Adrenal gland (tissue), 9 donors: ENCODE measurements at regions not wholly inside any gene's neighbourhood (a gene's known extent, or its start where the extent isn't known, plus 50 kb on each side); places are given as distances from the start of the nearest gene placed in this dataset.
"Not testable (repeated sequence)": the region's sequence is repeated elsewhere in the genome, so short reads cannot be mapped to it uniquely, and the experiment has no call there.

Source experiments
- DNase-seq, 7 donors: peaks; one replicate each; pipeline ENCODE4 v3.0.0-alpha.2; 2019 to 2020
- H3K27ac ChIP-seq, 5 donors: fragments of 200-600 bp; sonication (generic) in 4 of 5; 1 replicate in 3 of 5; 2 replicates in 2 of 5; pipeline versions ENCODE4 v1.5.1 to v1.8.0; 2016 to 2020; ENCODE audit warnings: mild to moderate bottlenecking in 1 of 5
- H3K27me3 ChIP-seq: fragments of 200-600 bp; 2 replicates; pipeline ENCODE4 v1.8.0; 2021
- H3K36me3 ChIP-seq, 2 donors: fragments of 200-600 bp; replicated peaks in 1 of 2; 1 replicate in 1 of 2; 2 replicates in 1 of 2; pipeline versions ENCODE4 v1.5.1 to v1.8.0; 2018 to 2022
- H3K4me1 ChIP-seq, 2 donors: fragments of 200-600 bp; replicated peaks in 1 of 2; 1 replicate in 1 of 2; 2 replicates in 1 of 2; pipeline versions ENCODE4 v1.5.1 to v1.8.0; 2018 to 2021
- H3K4me3 ChIP-seq, 4 donors: fragments of 200-600 bp; sonication (generic) in 3 of 4; one replicate each; pipeline ENCODE4 v1.5.1; 2016 to 2018
- H3K9me3 ChIP-seq, 3 donors: fragments of 200-600 bp; sonication (generic) in 1 of 3; replicated peaks in 1 of 3; 1 replicate in 2 of 3; 2 replicates in 1 of 3; pipeline versions ENCODE4 v1.5.1 to v1.8.0; 2016 to 2021
- POLR2A ChIP-seq, 2 donors: fragments of 450-650 bp; IDR thresholded peaks; one replicate each; pipeline ENCODE4 v1.6.1; 2017; ENCODE audit warnings: antibody characterized with exemption in 2 of 2, mild to moderate bottlenecking in 2 of 2, moderate library complexity in 1 of 2
- WGBS, 4 donors: extraction: QIAGEN DNeasy Blood & Tissue Kit in 2 of 4; methylation state at CpG; one replicate each; pipeline versions ENCODE4 v1.1.5 to v1.1.7; 2013 to 2017; 5-methylcytosine and 5-hydroxymethylcytosine counted together
- intact Hi-C, 2 donors: fragments of 100-400 bp; cut with DNase I; formaldehyde crosslinking; loops; one replicate each; pipeline versions ENCODE4 v1.14.1 to v1.15.0; 2022 to 2023
- TF ChIP-seq, protein P1 (sequence below), 6 experiments: fragments of 450-650 bp in 4 of 6; fragments of 200-600 bp in 2 of 6; sonication (generic) in 1 of 6; IDR thresholded peaks; 1 replicate in 5 of 6; 2 replicates in 1 of 6; pipeline versions ENCODE4 v1.5.1 to v1.8.0; 2016 to 2021; ENCODE audit warnings: antibody characterized with exemption in 6 of 6, mild to moderate bottlenecking in 2 of 6, moderate library complexity in 1 of 6
- donor health status: healthy with polysubstance abuse.
- donor health status: Bipolar disorder and iron deficiency.
- donor health status: DM: yes; HTN: yes; CAD: no.
- donor health status: DM: no; HTN: no; CAD: no.
- donor health status: DM: no; HTN: no; CAD: no.

DNA sequence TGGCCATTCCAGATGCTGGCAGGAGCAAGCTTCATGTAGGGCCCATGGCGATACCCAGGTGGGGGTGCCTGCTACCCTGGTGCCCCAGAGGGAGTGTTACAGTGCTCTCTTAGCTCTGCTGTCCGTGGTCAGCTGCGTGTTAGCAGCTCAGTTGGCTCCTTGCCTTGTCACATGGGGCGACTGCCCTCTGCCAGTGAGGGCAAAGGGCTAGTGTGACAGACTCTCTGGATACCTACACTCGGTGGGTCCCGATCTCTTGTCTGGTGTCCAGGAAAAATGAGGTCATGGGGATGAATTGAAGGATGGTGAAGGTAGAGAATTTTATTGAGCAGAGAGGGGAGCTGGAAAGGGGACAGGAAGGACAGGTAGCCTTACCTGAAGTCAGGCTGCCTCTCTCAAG, 152.2 kb downstream of the CYP26A1 start:
- Histone ChIP-seq H3K4me1 (no peaks in the 10 kb centered on the region), H3K27me3 (no peaks in the 10 kb centered on the region), H3K36me3 (no peaks in the 10 kb centered on the region), H3K9me3 (no peaks in the 10 kb centered on the region), H3K27ac (no peak overlapping the region), H3K4me3 (no peak overlapping the region)
- TF ChIP-seq POLR2A (IDR thresholded peaks at IDR 0.05) = no peak
- TF ChIP-seq, protein P1, sequence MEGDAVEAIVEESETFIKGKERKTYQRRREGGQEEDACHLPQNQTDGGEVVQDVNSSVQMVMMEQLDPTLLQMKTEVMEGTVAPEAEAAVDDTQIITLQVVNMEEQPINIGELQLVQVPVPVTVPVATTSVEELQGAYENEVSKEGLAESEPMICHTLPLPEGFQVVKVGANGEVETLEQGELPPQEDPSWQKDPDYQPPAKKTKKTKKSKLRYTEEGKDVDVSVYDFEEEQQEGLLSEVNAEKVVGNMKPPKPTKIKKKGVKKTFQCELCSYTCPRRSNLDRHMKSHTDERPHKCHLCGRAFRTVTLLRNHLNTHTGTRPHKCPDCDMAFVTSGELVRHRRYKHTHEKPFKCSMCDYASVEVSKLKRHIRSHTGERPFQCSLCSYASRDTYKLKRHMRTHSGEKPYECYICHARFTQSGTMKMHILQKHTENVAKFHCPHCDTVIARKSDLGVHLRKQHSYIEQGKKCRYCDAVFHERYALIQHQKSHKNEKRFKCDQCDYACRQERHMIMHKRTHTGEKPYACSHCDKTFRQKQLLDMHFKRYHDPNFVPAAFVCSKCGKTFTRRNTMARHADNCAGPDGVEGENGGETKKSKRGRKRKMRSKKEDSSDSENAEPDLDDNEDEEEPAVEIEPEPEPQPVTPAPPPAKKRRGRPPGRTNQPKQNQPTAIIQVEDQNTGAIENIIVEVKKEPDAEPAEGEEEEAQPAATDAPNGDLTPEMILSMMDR (IDR thresholded peaks at IDR 0.05) = no peak
- intact Hi-C loops = no loop called here
- 56 to 74% (median 67%) methylated on average over 6 of the region's 6 CpGs for WGBS, 4 donors
- no peak for DNase-seq

DNA sequence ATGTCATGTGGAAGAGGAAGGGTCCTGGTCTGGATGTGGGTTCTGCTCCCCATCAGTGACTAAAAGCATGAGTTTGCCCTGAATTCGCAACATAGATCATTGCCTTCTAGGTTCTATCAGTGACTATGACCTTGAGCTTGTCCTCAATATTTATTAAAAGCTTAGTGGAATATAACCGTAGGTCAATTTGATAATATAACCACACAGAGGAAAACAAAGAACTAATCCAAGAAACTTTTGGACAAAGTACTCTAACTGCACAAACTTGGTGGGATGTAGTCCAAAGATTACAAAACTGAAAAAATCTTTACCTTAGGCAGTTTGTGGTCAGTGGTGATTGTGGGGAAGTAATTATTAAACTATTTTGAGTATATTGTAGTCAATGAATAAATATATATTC, 152.9 kb downstream of the CYP26A1 start:
- H3K4me1 ChIP-seq = no peaks in the 10 kb centered on the region
- H3K36me3 ChIP-seq = no peaks in the 10 kb centered on the region
- no peak overlapping the region for H3K27ac ChIP-seq
- TF ChIP-seq POLR2A (IDR thresholded peaks at IDR 0.05) = no peak
- TF ChIP-seq, protein P1 (IDR thresholded peaks at IDR 0.05) = no peak
- no peaks in the 10 kb centered on the region for H3K27me3 ChIP-seq
- 40 to 48% (median 44%) methylated on average over 2 of the region's 2 CpGs for WGBS, 4 donors
- intact Hi-C loops = no loop called here
- H3K9me3 ChIP-seq = no peaks in the 10 kb centered on the region
- H3K4me3 ChIP-seq = no peak overlapping the region
- DNase-seq = no peak

- H3K36me3 ChIP-seq, H3K4me1 ChIP-seq, DNase-seq, intact Hi-C loops, H3K27ac ChIP-seq, H3K27me3 ChIP-seq, H3K4me3 ChIP-seq, H3K9me3 ChIP-seq: not testable (repeated sequence)
- 67 to 82% (median 78%) methylated on average over 4 to 7 of the region's 7 CpGs for WGBS, 4 donors
These were observed 156.9 kb downstream of the CYP26A1 start for GRCh38 chr10:93230596-93230995.

GRCh38 chr10:93232159-93232558, 158.5 kb downstream of the CYP26A1 start:
- H3K9me3 ChIP-seq, H3K36me3 ChIP-seq, DNase-seq, H3K27me3 ChIP-seq, intact Hi-C loops, H3K4me1 ChIP-seq, H3K27ac ChIP-seq, H3K4me3 ChIP-seq: not testable (repeated sequence)
- 53 to 90% (median 88%) methylated on average over 2 of the region's 2 CpGs for WGBS, 4 donors

DNA sequence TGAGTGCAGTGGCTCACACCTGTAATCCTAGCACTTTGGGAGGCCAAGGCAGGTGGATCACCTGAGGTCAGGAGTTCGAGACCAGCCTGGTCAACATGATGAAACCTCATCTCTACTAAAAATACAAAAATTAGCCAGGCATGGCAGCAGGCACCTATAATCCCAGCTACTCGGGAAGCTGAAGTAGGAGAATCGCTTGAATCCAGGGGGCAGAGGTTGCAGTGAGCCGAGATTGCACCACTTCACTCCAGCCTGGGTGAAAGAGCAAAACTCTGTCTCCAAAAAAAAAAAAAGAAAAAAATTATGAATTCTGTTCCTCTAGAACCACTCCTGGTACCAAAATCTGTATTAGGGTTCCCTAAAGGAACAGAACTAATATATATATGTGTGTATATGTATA, 161.2 kb downstream of the CYP26A1 start:
- intact Hi-C loops, DNase-seq, H3K4me1 ChIP-seq, H3K4me3 ChIP-seq, H3K27me3 ChIP-seq, H3K9me3 ChIP-seq, H3K27ac ChIP-seq, H3K36me3 ChIP-seq: not testable (repeated sequence)
- WGBS, 4 donors = 74 to 90% (median 84%) methylated on average over 3 to 4 of the region's 4 CpGs

DNA sequence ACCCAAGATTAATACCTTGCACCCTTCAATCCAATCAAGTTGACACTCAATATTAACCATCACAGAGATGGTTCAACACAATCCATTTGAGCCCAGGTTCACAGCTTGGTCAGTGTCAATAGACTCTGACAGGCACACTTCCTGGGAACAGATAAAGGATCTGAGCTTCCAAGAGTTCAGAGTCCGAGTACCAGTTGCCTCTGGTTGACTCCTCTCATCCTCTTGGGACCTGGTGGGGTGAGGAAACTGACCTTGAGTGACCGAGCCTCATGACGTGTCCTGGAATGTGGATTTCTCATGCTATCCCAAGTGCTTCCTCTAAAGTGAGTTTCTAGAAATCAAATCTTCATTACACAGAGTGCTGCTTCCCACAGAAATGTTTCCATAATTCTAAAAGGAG, 162.0 kb downstream of the CYP26A1 start:
- Histone ChIP-seq H3K4me1 (no peaks in the 10 kb centered on the region), H3K9me3 (no peaks in the 10 kb centered on the region), H3K36me3 (no peaks in the 10 kb centered on the region), H3K4me3 (no peak overlapping the region), H3K27me3 (no peaks in the 10 kb centered on the region), H3K27ac (no peak overlapping the region)
- TF ChIP-seq POLR2A (IDR thresholded peaks at IDR 0.05) = no peak
- DNase-seq = peak in 6 of 7 donors; percentile 31 to 74 (median 42)
- 30 to 49% (median 34%) methylated on average over 3 of the region's 3 CpGs for WGBS, 4 donors
- intact Hi-C loops = no loop called here
